ENCODE measurements at regions not wholly inside any gene's neighbourhood (a gene's known extent, or its start where the extent isn't known, plus 50 kb on each side); places are given as distances from the start of the nearest gene placed in this dataset.

DNA sequence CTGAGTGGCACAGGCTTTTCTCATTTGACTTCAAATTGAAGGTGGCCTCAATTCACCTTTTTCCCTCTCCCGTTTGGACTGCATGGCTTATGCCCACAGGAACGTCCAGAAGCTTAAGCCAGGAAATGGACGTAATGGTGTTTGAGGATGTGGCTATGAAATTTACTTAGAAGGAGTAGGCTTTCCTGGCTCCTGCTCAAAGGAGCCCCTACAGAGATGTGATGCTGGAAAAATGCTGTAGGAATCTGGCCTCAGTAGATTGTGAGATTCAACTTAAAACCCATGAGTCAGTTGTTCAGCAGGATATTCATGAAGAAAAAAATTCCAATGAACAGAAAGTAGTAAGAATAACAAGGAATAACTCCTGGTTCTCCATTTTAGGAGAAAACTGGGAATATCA lies 129.0 kb downstream of the ICOS start:
- no peaks in the 10 kb centered on the region for H3K4me1 ChIP-seq (ENCODE audit: control insufficient read depth in 2 of 2, insufficient read depth in 2 of 2, low read length in 2 of 2)
- no peaks in the 10 kb centered on the region for H3K9me3 ChIP-seq (ENCODE audit: control insufficient read depth in 2 of 3, low read length in 3 of 3)
- no peak for DNase-seq
- no peaks in the 10 kb centered on the region for H3K36me3 ChIP-seq (ENCODE audit: control insufficient read depth in 2 of 3, insufficient read depth in 3 of 3, low read length in 3 of 3)
- no peaks in the 10 kb centered on the region for H3K27me3 ChIP-seq (ENCODE audit: control insufficient read depth in 2 of 2, insufficient read depth in 2 of 2, low read length in 2 of 2)
- intact Hi-C loops (cut with micrococcal nuclease), result no loop called here
- peaks cover 0 to 6% (median 0%) of the 10 kb centered on the region in 5 donors for H3K36me3 Mint-ChIP-seq
- H3K27ac Mint-ChIP-seq, result no peak overlapping the region
- peaks cover 0 to 22% (median 6%) of the 10 kb centered on the region in 5 donors for H3K27me3 Mint-ChIP-seq
- ATAC-seq, result no peak
- H3K4me3 Mint-ChIP-seq, result no peak overlapping the region
- peaks cover 0 to 10% (median 0%) of the 10 kb centered on the region in 11 donors for H3K9me3 Mint-ChIP-seq
- H3K4me1 Mint-ChIP-seq, result peaks cover 0 to 2% (median 0%) of the 10 kb centered on the region in 7 donors
- no peak overlapping the region for H3K4me3 ChIP-seq (ENCODE audit: low read length)
- ChIA-PET CTCF (no interaction called here), POLR2A (no interaction called here)
- no peak overlapping the region for H3K27ac ChIP-seq (ENCODE audit: low read depth, low read length)

- CTCF ChIA-PET, result no interaction called here
- POLR2A ChIA-PET, result no interaction called here
- Mint-ChIP-seq H3K4me3 (no peak overlapping the region), H3K4me1 (peaks cover 0 to 1% (median 0%) of the 10 kb centered on the region in 7 donors), H3K36me3 (peaks cover 0 to 6% (median 0%) of the 10 kb centered on the region in 5 donors), H3K27me3 (peaks cover 0 to 23% (median 6%) of the 10 kb centered on the region in 5 donors), H3K27ac (no peak overlapping the region), H3K9me3 (peaks cover 0 to 10% (median 0%) of the 10 kb centered on the region in 11 donors)
- no peak for DNase-seq
- Histone ChIP-seq H3K27ac (ENCODE audit: low read depth, low read length) (no peak overlapping the region), H3K36me3 (ENCODE audit: control insufficient read depth in 2 of 3, insufficient read depth in 3 of 3, low read length in 3 of 3) (no peaks in the 10 kb centered on the region), H3K4me1 (ENCODE audit: control insufficient read depth in 2 of 2, insufficient read depth in 2 of 2, low read length in 2 of 2) (no peaks in the 10 kb centered on the region), H3K4me3 (ENCODE audit: low read length) (no peak overlapping the region), H3K27me3 (ENCODE audit: control insufficient read depth in 2 of 2, insufficient read depth in 2 of 2, low read length in 2 of 2) (no peaks in the 10 kb centered on the region), H3K9me3 (ENCODE audit: control insufficient read depth in 2 of 3, low read length in 3 of 3) (no peaks in the 10 kb centered on the region)
- intact Hi-C loops (cut with micrococcal nuclease), result no loop called here
- ATAC-seq, result no peak
These were observed 129.5 kb downstream of the ICOS start for GRCh38 chr2:204066051-204066450.

GRCh38 chr2:204069804-204070203 lies 133.2 kb downstream of the ICOS start:
- Histone ChIP-seq H3K4me3 (ENCODE audit: low read length) (no peak overlapping the region), H3K27me3 (ENCODE audit: control insufficient read depth in 2 of 2, insufficient read depth in 2 of 2, low read length in 2 of 2) (no peaks in the 10 kb centered on the region), H3K9me3 (ENCODE audit: control insufficient read depth in 2 of 3, low read length in 3 of 3) (no peaks in the 10 kb centered on the region), H3K4me1 (ENCODE audit: control insufficient read depth in 2 of 2, insufficient read depth in 2 of 2, low read length in 2 of 2) (no peaks in the 10 kb centered on the region), H3K27ac (ENCODE audit: low read depth, low read length) (no peak overlapping the region), H3K36me3 (ENCODE audit: control insufficient read depth in 2 of 3, insufficient read depth in 3 of 3, low read length in 3 of 3) (no peaks in the 10 kb centered on the region)
- ChIA-PET POLR2A (interaction anchor here (0.6 kb wide), 1 partner anchor 11 kb away, joined by 3 read pairs; no protein-coding TSS in a partner anchor), CTCF (interaction anchor here (0.5 kb wide), 1 partner anchor 1604 kb away, joined by 3 read pairs; no protein-coding TSS in a partner anchor)
- H3K4me1 Mint-ChIP-seq, result peaks cover 0 to 8% (median 0%) of the 10 kb centered on the region in 7 donors
- H3K27ac Mint-ChIP-seq, result no peak overlapping the region
- peaks cover 0 to 7% (median 0%) of the 10 kb centered on the region in 11 donors for H3K9me3 Mint-ChIP-seq
- H3K36me3 Mint-ChIP-seq, result peaks cover 0 to 6% (median 0%) of the 10 kb centered on the region in 5 donors
- DNase-seq (no peak), ATAC-seq (no peak)
- H3K4me3 Mint-ChIP-seq, result no peak overlapping the region
- peaks cover 0 to 16% (median 6%) of the 10 kb centered on the region in 5 donors for H3K27me3 Mint-ChIP-seq
- intact Hi-C loops (cut with micrococcal nuclease), result no loop called here

GRCh38 chr2:204072443-204073324 lies 136.1 kb downstream of the ICOS start:
- intact Hi-C loops (cut with micrococcal nuclease), result loop anchor here (1.0 to 2.0 kb wide), 2 partner anchors 72 to 106 kb away; no protein-coding TSS in a partner anchor
- ChIA-PET POLR2A (no interaction called here), CTCF (interaction anchor here (1.4 to 1.6 kb wide), 2 partner anchors 8 to 106 kb away, joined by 3 to 4 read pairs; no protein-coding TSS in a partner anchor)
- ATAC-seq, result peak; percentile 71
- Histone ChIP-seq H3K4me3 (ENCODE audit: low read length) (no peak overlapping the region), H3K27me3 (ENCODE audit: control insufficient read depth in 2 of 2, insufficient read depth in 2 of 2, low read length in 2 of 2) (no peaks in the 10 kb centered on the region), H3K36me3 (ENCODE audit: control insufficient read depth in 2 of 3, insufficient read depth in 3 of 3, low read length in 3 of 3) (no peaks in the 10 kb centered on the region), H3K27ac (ENCODE audit: low read depth, low read length) (no peak overlapping the region), H3K4me1 (ENCODE audit: control insufficient read depth in 2 of 2, insufficient read depth in 2 of 2, low read length in 2 of 2) (no peaks in the 10 kb centered on the region), H3K9me3 (ENCODE audit: control insufficient read depth in 2 of 3, low read length in 3 of 3) (no peaks in the 10 kb centered on the region)
- Mint-ChIP-seq H3K36me3 (no peaks in the 10 kb centered on the region), H3K4me3 (no peak overlapping the region), H3K4me1 (peaks cover 0 to 8% (median 0%) of the 10 kb centered on the region in 7 donors), H3K27me3 (peaks cover 0 to 18% (median 0%) of the 10 kb centered on the region in 5 donors), H3K27ac (no peak overlapping the region), H3K9me3 (peaks cover 0 to 4% (median 0%) of the 10 kb centered on the region in 11 donors)
- DNase-seq, result peak; percentile 9 to 75 (median 44)

- CTCF ChIA-PET, result no interaction called here
- H3K4me1 Mint-ChIP-seq, result peaks cover 0 to 8% (median 0%) of the 10 kb centered on the region in 7 donors
- DNase-seq (no peak), ATAC-seq (no peak)
- POLR2A ChIA-PET, result no interaction called here
- H3K4me3 Mint-ChIP-seq, result no peak overlapping the region
- H3K4me1 ChIP-seq (ENCODE audit: control insufficient read depth in 2 of 2, insufficient read depth in 2 of 2, low read length in 2 of 2), result no peaks in the 10 kb centered on the region
- H3K9me3 Mint-ChIP-seq, result peaks cover 0 to 9% (median 0%) of the 10 kb centered on the region in 11 donors
- no peak overlapping the region for H3K4me3 ChIP-seq (ENCODE audit: low read length)
- intact Hi-C loops (cut with micrococcal nuclease), result no loop called here
- H3K36me3 ChIP-seq (ENCODE audit: control insufficient read depth in 2 of 3, insufficient read depth in 3 of 3, low read length in 3 of 3), result no peaks in the 10 kb centered on the region
- H3K9me3 ChIP-seq (ENCODE audit: control insufficient read depth in 2 of 3, low read length in 3 of 3), result no peaks in the 10 kb centered on the region
- peaks cover 0 to 16% (median 0%) of the 10 kb centered on the region in 5 donors for H3K27me3 Mint-ChIP-seq
- H3K27me3 ChIP-seq (ENCODE audit: control insufficient read depth in 2 of 2, insufficient read depth in 2 of 2, low read length in 2 of 2), result no peaks in the 10 kb centered on the region
- no peak overlapping the region for H3K27ac ChIP-seq (ENCODE audit: low read depth, low read length)
- H3K27ac Mint-ChIP-seq, result no peak overlapping the region
- peaks cover 0 to 2% (median 0%) of the 10 kb centered on the region in 5 donors for H3K36me3 Mint-ChIP-seq
These were observed 137.9 kb downstream of the ICOS start for GRCh38 chr2:204074456-204074855.

DNA sequence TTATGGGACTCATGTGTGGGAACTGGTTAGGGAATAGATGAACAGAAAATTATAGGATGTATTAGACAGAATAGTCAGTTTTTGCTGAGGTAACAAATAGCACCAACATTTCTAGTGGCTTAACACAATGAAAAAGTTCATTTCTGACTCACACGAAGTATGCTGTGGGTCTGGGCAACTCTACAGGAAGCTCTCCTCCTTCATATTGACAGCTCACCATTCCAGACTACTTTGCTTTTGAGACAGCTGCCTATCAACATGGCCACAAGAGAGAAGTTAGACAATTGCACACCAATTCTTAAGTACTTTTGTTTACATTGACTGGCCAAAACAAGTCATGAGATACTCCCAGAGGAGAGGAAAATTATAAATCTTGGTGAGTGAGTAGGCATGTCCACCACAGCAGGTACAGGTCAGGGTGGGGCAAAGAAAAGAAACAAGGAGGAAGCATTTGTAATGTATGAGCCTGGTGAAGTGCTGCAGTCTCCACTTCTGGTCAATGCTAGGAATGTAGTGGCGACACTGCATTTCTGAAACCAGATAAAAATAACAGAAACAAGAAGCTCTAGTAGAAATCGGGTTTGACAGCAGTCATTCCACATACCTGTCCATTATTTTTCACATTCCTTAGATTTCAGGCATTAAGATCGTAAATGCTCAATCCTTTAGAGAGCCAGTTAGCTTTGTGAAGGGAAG lies 141.6 kb downstream of the ICOS start:
- DNase-seq, result no peak
- H3K9me3 ChIP-seq (ENCODE audit: control insufficient read depth in 2 of 3, low read length in 3 of 3), result no peaks in the 10 kb centered on the region
- intact Hi-C loops (cut with micrococcal nuclease), result no loop called here
- POLR2A ChIA-PET, result no interaction called here
- Mint-ChIP-seq H3K4me3 (no peak overlapping the region), H3K9me3 (peaks cover 0 to 9% (median 0%) of the 10 kb centered on the region in 11 donors), H3K27ac (no peak overlapping the region), H3K27me3 (peaks cover 0 to 7% (median 0%) of the 10 kb centered on the region in 5 donors), H3K4me1 (no peaks in the 10 kb centered on the region), H3K36me3 (peaks cover 0 to 2% (median 0%) of the 10 kb centered on the region in 5 donors)
- no peak overlapping the region for H3K27ac ChIP-seq (ENCODE audit: low read depth, low read length)
- CTCF ChIA-PET, result interaction anchor here (1.0 kb wide), 1 partner anchor 85 kb away, joined by 3 read pairs; no protein-coding TSS in a partner anchor
- H3K36me3 ChIP-seq (ENCODE audit: control insufficient read depth in 2 of 3, insufficient read depth in 3 of 3, low read length in 3 of 3), result no peaks in the 10 kb centered on the region
- no peaks in the 10 kb centered on the region for H3K4me1 ChIP-seq (ENCODE audit: control insufficient read depth in 2 of 2, insufficient read depth in 2 of 2, low read length in 2 of 2)
- no peak for ATAC-seq
- H3K4me3 ChIP-seq (ENCODE audit: low read length), result no peak overlapping the region
- no peaks in the 10 kb centered on the region for H3K27me3 ChIP-seq (ENCODE audit: control insufficient read depth in 2 of 2, insufficient read depth in 2 of 2, low read length in 2 of 2)
